Neural cell (in vitro differentiated cells): ENCODE measurements at regions not wholly inside any gene's neighbourhood (a gene's known extent, or its start where the extent isn't known, plus 50 kb on each side); places are given as distances from the start of the nearest gene placed in this dataset.

Experiments used
- H2AFZ ChIP-seq: fragments of 200-600, 300-800 bp; sonication (generic), shearing (Covaris generic); 2 replicates; pipeline ENCODE4 v1.6.0; 2014; ENCODE audit warnings: low read depth, mild to moderate bottlenecking, antibody characterized with exemption, low read length, moderate library complexity
- H3F3A ChIP-seq: fragments of 200-600 bp; shearing (Covaris generic); 2 replicates; pipeline ENCODE4 v1.6.1; 2016; ENCODE audit warnings: mild to moderate bottlenecking, moderate library complexity, mixed read lengths, antibody characterized with exemption, low read length; ENCODE audit not compliant: insufficient read depth, poor library complexity, severe bottlenecking
- H3K27ac ChIP-seq: fragments of 200-600, 300-800 bp; sonication (generic), shearing (Covaris generic); 2 replicates; pipeline ENCODE4 v1.5.1; 2014; ENCODE audit warnings: mild to moderate bottlenecking, low read length, moderate library complexity
- H3K27me3 ChIP-seq: fragments of 300-800, 200-600 bp; sonication (generic), shearing (Covaris generic); 2 replicates; pipeline ENCODE4 v1.6.0; 2014; ENCODE audit warnings: mild to moderate bottlenecking, low read depth, low read length, moderate library complexity; ENCODE audit not compliant: insufficient read depth
- H3K36me3 ChIP-seq: fragments of 300-800, 200-600 bp; sonication (generic), shearing (Covaris generic); 2 replicates; pipeline ENCODE4 v1.5.1; 2014; ENCODE audit warnings: mild to moderate bottlenecking, antibody characterized with exemption, low read length, moderate library complexity; ENCODE audit not compliant: insufficient read depth
- H3K4me2 ChIP-seq: fragments of 300-800, 200-600 bp; sonication (generic), shearing (Covaris generic); 2 replicates; pipeline ENCODE4 v1.6.0; 2014; ENCODE audit warnings: mild to moderate bottlenecking, low read length
- H3K4me3 ChIP-seq: fragments of 300-800, 200-600 bp; sonication (generic), shearing (Covaris generic); 2 replicates; pipeline ENCODE4 v1.5.1; 2014; ENCODE audit warnings: mild to moderate bottlenecking, low read length, moderate library complexity
- H3K79me2 ChIP-seq: fragments of 200-600 bp; shearing (Covaris generic); replicated peaks from 2 replicates; pipeline ENCODE4 v1.6.0; 2014; ENCODE audit warnings: mild to moderate bottlenecking, low read length, moderate library complexity; ENCODE audit not compliant: insufficient read depth
- H3K9ac ChIP-seq: fragments of 300-800, 200-600 bp; sonication (generic), shearing (Covaris generic); 2 replicates; pipeline ENCODE4 v1.6.1; 2016; ENCODE audit warnings: mild to moderate bottlenecking, low read length, mixed read lengths
- H3K9me2 ChIP-seq: fragments of 200-600 bp; shearing (Covaris generic); 2 replicates; pipeline ENCODE4 v1.6.1; 2016; ENCODE audit warnings: mild to moderate bottlenecking, low read length, mixed read lengths; ENCODE audit not compliant: insufficient read depth
- H3K9me3 ChIP-seq: fragments of 200-600, 300-800 bp; sonication (generic), shearing (Covaris generic); 2 replicates; pipeline ENCODE4 v1.6.1; 2016; ENCODE audit warnings: mild to moderate bottlenecking, mixed run types, low read length, moderate library complexity, mixed read lengths
- H4K20me1 ChIP-seq: fragments of 200-600 bp; shearing (Covaris generic); 2 replicates; pipeline ENCODE4 v1.6.1; 2016; ENCODE audit warnings: mild to moderate bottlenecking, mixed run types; ENCODE audit not compliant: insufficient read depth
- CTCF ChIP-seq: fragments of 450-650 bp; IDR thresholded peaks from 2 replicates; pipeline ENCODE4 v1.5.1; 2014; ENCODE audit warnings: antibody characterized with exemption, mild to moderate bottlenecking, moderate library complexity; ENCODE audit not compliant: poor library complexity, severe bottlenecking
- EP300 ChIP-seq: fragments of 450-650 bp; conservative IDR thresholded peaks from 2 replicates; pipeline ENCODE4 v1.6.1; 2014; ENCODE audit warnings: antibody characterized with exemption, mild to moderate bottlenecking, moderate library complexity; ENCODE audit not compliant: poor library complexity, severe bottlenecking
- EZH2 ChIP-seq: fragments of 200-600, 300-800 bp; shearing (Covaris generic), sonication (generic); IDR thresholded peaks from 2 replicates; pipeline ENCODE4 v1.6.1; 2014; ENCODE audit warnings: antibody characterized with exemption, low read length, borderline replicate concordance, mild to moderate bottlenecking; ENCODE audit not compliant: insufficient read depth, poor library complexity, severe bottlenecking
- MXI1 ChIP-seq: fragments of 450-650 bp; conservative IDR thresholded peaks from 2 replicates; pipeline ENCODE4 v1.6.1; 2014; ENCODE audit warnings: antibody characterized with exemption, mild to moderate bottlenecking; ENCODE audit not compliant: poor library complexity, severe bottlenecking
- POLR2AphosphoS5 ChIP-seq: IDR thresholded peaks from 2 replicates; pipeline ENCODE4 v1.6.1; 2012
- RAD21 ChIP-seq: fragments of 450-650 bp; conservative IDR thresholded peaks from 2 replicates; pipeline ENCODE4 v1.6.1; 2014; ENCODE audit warnings: antibody characterized with exemption, mild to moderate bottlenecking, moderate library complexity
- REST ChIP-seq: IDR thresholded peaks from 2 replicates; pipeline ENCODE4 v1.6.1; 2012; ENCODE audit warnings: borderline replicate concordance
- SMC3 ChIP-seq: fragments of 450-650 bp; conservative IDR thresholded peaks from 2 replicates; pipeline ENCODE4 v1.6.1; 2014; ENCODE audit warnings: antibody characterized with exemption, mild to moderate bottlenecking, moderate library complexity; ENCODE audit not compliant: poor library complexity
- TAF1 ChIP-seq: IDR thresholded peaks from 2 replicates; pipeline ENCODE4 v1.6.1; 2012; ENCODE audit warnings: low read depth

DNA sequence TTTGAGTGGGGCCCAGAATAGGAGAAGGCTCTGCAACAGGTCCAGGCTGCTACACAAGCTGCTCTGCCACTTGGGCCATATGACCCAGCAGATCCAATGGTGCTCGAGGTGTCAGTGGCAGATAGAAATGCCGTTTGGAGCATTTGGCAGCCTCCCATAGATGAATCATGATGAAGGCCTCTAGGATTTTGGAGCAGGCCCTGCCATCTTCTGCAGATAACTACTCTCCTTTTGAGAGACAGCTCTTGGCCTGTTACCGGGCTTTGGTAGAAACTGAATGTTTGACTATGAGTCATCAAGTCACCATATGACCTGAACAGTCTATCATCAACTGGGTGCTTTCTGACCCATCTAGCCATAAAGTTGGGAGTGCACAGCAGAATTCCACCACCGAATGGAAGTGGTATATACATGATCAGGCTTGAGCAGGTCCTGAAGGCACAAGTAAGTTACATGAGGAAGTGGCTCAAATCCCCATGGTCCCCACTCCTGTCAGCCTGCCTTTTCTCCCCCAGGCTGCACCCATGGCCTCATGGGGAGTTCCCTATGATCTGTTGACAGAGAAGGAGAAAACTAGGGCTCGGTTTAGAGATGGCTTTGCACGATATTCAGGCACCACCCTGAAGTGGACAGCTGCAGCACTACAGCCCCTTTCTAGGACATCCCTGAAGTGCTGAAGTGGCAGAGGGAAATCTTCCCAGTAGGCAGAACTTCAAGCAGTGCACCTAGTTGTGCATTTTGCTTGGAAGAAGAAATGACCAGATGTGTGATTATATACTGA, 971.4 kb downstream of the MCTP2 start:
- Histone ChIP-seq H3K27me3 (no peaks in the 10 kb centered on the region), H3K27ac (no peak overlapping the region)

GRCh38 chr15:95205077-95205476, 973.7 kb downstream of the MCTP2 start:
- Histone ChIP-seq H3K27me3 (no peaks in the 10 kb centered on the region), H2AFZ (no peak overlapping the region), H3K4me3 (no peak overlapping the region), H3K9me3 (no peaks in the 10 kb centered on the region), H3K4me2 (no peak overlapping the region), H3F3A (no peaks in the 10 kb centered on the region), H3K79me2 (no peaks in the 10 kb centered on the region), H4K20me1 (no peaks in the 10 kb centered on the region), H3K36me3 (no peaks in the 10 kb centered on the region), H3K27ac (no peak overlapping the region), H3K9me2 (no peaks in the 10 kb centered on the region), H3K9ac (no peak overlapping the region)
- TF ChIP-seq TAF1 (no peak), EZH2 (no peak), EP300 (no peak), POLR2AphosphoS5 (no peak), RAD21 (no peak), REST (no peak), SMC3 (no peak), MXI1 (no peak)

More for the DNA sequence above, 971.4 kb downstream of the MCTP2 start:
- Histone ChIP-seq H3K4me2 (no peak overlapping the region), H3K79me2 (no peaks in the 10 kb centered on the region), H2AFZ (no peak overlapping the region), H3K9me2 (no peaks in the 10 kb centered on the region), H3K4me3 (no peak overlapping the region), H4K20me1 (no peaks in the 10 kb centered on the region), H3K9ac (no peak overlapping the region), H3K36me3 (no peaks in the 10 kb centered on the region), H3K9me3 (no peaks in the 10 kb centered on the region), H3F3A (no peaks in the 10 kb centered on the region)
- TF ChIP-seq RAD21 (no peak), SMC3 (no peak), CTCF (no peak), TAF1 (no peak), EP300 (no peak), REST (no peak), MXI1 (no peak), POLR2AphosphoS5 (no peak), EZH2 (no peak)
